ENCODE measurements at regions not wholly inside any gene's neighbourhood (a gene's known extent, or its start where the extent isn't known, plus 50 kb on each side); places are given as distances from the start of the nearest gene placed in this dataset.
"Not testable (repeated sequence)": the region's sequence is repeated elsewhere in the genome, so short reads cannot be mapped to it uniquely, and the experiment has no call there.

DNA sequence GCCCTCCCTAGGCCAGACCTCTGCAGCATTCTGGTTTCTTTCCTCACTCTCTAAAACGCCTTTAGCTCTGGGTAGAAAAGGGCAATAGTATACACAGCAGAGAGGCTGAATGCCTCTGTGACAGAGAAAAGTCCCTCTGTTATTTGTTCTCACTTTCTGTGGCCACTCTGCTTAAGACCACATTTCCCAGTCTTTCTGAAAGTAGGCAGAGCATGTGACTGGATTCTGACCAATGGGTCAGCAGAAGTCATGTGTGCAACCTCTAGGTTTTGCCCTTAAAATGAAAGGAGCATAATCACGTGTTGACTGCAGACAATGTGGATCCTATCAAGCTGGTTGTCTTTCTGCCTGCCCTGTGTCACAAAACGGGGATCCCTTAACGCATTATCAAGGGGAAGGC is 79.7 kb upstream of the MARK1 start:
- Histone ChIP-seq H3K4me3 (no peak overlapping the region), H3K9me3 (no peaks in the 10 kb centered on the region), H3K4me1 (peaks cover 0 to 5% (median 0%) of the 10 kb centered on the region in 3 donors), H3K36me3 (no peaks in the 10 kb centered on the region), H3K27ac (no peak overlapping the region), H3K27me3 (peaks cover 0 to 9% (median 0%) of the 10 kb centered on the region in 4 donors)
- intact Hi-C loops (cut with DNase I): no loop called here
- 62 to 63% methylated on average over 2 to 3 of the region's 4 CpGs for WGBS, 2 donors
- DNase-seq: no peak
- TF ChIP-seq, protein P1, sequence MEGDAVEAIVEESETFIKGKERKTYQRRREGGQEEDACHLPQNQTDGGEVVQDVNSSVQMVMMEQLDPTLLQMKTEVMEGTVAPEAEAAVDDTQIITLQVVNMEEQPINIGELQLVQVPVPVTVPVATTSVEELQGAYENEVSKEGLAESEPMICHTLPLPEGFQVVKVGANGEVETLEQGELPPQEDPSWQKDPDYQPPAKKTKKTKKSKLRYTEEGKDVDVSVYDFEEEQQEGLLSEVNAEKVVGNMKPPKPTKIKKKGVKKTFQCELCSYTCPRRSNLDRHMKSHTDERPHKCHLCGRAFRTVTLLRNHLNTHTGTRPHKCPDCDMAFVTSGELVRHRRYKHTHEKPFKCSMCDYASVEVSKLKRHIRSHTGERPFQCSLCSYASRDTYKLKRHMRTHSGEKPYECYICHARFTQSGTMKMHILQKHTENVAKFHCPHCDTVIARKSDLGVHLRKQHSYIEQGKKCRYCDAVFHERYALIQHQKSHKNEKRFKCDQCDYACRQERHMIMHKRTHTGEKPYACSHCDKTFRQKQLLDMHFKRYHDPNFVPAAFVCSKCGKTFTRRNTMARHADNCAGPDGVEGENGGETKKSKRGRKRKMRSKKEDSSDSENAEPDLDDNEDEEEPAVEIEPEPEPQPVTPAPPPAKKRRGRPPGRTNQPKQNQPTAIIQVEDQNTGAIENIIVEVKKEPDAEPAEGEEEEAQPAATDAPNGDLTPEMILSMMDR (IDR thresholded peaks at IDR 0.05): no peak
- no peak for TF ChIP-seq POLR2A (IDR thresholded peaks at IDR 0.05)

DNA sequence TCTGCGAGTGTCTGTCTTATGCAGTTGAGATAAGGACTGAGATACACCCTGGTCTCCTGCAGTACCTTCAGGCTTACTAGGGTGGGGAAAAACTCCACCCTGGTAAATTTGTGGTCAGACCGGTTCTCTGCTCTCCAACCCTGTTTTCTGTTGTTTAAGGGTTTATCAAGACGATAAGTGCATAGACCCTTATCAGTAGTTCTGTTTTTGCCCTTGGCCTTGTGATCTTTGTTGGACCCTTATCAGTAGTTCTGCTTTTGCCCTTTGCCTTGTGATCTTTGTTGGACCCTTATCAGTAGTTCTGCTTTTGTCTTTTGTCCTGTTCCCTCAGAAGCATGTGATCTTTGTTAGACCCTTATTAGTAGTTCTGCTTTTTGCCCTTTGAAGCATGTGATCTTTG is 83.3 kb upstream of the MARK1 start:
- 43 to 66% methylated on average over 3 of the region's 3 CpGs for WGBS, 2 donors

DNA sequence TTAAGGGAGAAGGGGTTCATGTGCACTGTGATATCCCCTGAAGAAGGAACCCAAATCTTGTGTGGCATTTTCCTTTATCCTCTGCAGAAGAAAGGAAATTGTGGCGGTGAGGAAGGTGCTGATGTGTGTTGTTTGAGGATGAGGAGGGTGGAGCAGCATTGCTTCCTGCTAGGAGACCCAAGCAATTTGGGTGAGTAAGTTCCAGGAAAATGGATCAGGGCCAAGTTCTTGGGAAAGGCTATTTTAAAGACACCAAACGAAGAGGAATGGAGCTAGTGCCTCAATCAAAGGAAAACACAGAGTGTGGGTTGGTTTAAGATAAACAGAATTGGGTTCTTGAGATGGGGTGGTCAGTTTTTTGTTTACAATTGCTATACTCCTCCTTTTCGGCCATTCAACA is 86.7 kb upstream of the MARK1 start:
- WGBS, 2 donors: 35 to 43% methylated on average over 3 of the region's 3 CpGs
- no peak overlapping the region for H3K27ac ChIP-seq
- no peaks in the 10 kb centered on the region for H3K27me3 ChIP-seq
- no peak overlapping the region for H3K4me3 ChIP-seq
- DNase-seq: no peak
- no peaks in the 10 kb centered on the region for H3K36me3 ChIP-seq
- peaks cover 0 to 5% (median 0%) of the 10 kb centered on the region in 3 donors for H3K4me1 ChIP-seq
- no peak for TF ChIP-seq POLR2A (IDR thresholded peaks at IDR 0.05)
- TF ChIP-seq, protein P1 (IDR thresholded peaks at IDR 0.05): no peak
- H3K9me3 ChIP-seq: no peaks in the 10 kb centered on the region
- intact Hi-C loops (cut with DNase I): no loop called here

More for the DNA sequence above, 83.3 kb upstream of the MARK1 start:
- H3K9me3 ChIP-seq; H3K4me3 ChIP-seq; H3K27me3 ChIP-seq; intact Hi-C loops (cut with DNase I); H3K36me3 ChIP-seq; H3K27ac ChIP-seq; DNase-seq; H3K4me1 ChIP-seq: not testable (repeated sequence)

DNA sequence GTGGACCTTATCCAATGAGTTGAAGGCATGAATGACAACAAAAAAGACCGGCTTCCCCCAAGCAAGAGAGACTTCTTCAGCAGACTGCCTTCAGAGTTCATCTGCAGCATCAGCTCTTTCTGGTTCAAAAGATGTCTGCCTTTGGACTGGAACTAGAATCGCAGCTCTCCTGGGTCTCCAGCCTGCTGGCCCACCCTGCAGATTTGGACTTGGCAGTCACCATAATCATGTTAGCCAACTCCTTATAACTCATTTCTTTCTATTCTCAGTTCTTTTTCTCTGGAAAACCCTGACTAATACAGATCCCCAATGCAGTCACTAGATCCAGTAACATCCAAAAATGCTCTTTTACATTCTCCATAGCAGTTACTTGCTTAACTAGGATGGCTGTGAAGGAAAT is 89.2 kb upstream of the MARK1 start:
- 93 to 96% methylated on average over 2 of the region's 2 CpGs for WGBS, 2 donors
- no peaks in the 10 kb centered on the region for H3K9me3 ChIP-seq
- intact Hi-C loops (cut with DNase I): no loop called here
- no peak overlapping the region for H3K4me3 ChIP-seq
- H3K36me3 ChIP-seq: no peaks in the 10 kb centered on the region
- no peak for DNase-seq
- TF ChIP-seq, protein P1 (IDR thresholded peaks at IDR 0.05): no peak
- no peak for TF ChIP-seq POLR2A (IDR thresholded peaks at IDR 0.05)
- H3K4me1 ChIP-seq: no peaks in the 10 kb centered on the region
- no peaks in the 10 kb centered on the region for H3K27me3 ChIP-seq
- H3K27ac ChIP-seq: no peak overlapping the region

DNA sequence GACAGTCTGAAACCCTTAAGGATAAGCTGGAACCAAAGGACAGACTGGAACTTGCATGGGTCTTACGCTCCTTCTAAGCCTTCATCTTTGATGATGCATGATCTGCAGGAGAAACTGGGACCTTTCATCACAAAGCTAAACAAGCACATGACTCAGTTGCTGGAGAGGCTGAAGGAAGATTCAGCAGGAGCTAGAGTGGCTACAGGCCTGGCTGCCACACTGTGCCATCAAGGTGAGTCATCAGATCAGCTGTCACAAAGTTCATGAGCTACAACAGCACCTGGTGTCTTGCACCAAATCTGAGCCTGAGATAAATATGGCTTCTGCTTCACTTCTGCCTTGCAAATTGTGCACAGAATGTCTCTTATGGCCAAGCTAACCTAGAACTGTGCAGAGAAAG is 95.5 kb upstream of the MARK1 start:
- WGBS, 2 donors: 46 to 74% methylated on average over 1 of the region's 1 CpG
- Histone ChIP-seq H3K4me1 (no peaks in the 10 kb centered on the region), H3K9me3 (no peaks in the 10 kb centered on the region), H3K4me3 (no peak overlapping the region), H3K36me3 (no peaks in the 10 kb centered on the region), H3K27ac (no peak overlapping the region), H3K27me3 (no peaks in the 10 kb centered on the region)
- intact Hi-C loops (cut with DNase I): no loop called here
- no peak for DNase-seq
- no peak for TF ChIP-seq POLR2A (IDR thresholded peaks at IDR 0.05)
- TF ChIP-seq, protein P1 (IDR thresholded peaks at IDR 0.05): no peak

DNA sequence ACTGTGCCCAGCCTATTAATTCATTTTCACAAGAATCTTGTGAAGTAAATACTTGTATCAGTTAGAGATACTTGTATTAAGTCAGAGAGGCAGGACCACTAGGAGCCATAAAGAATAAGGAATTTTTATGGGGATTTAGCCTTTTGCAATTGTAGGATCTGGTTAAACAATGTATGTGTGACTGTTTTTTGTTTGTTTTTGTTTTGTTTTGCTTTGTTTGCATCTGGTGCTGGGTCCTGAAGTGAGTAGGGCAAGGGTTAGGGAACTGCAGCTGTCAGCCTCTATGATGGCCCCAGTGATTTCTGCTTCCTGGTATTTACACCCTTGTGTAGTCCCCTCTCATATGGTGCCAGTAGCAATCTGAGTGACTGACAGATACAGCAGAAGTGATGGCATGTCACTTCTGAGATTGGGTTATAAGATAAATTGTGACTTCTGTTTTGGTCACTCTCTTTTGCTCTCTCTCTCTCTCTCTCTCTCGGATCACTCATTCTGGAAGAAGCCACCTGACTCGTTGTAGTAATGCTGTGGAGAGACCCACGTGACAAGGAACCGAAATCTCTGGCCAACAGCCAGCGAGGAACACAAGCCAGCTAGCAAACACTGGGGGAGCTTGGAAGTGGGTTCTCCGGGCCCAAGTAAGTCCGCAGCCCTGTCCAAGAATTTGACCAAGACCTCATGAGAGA is 96.2 kb upstream of the MARK1 start:
- 58 to 69% methylated on average over 7 of the region's 7 CpGs for WGBS, 2 donors
- Histone ChIP-seq H3K27ac (no peak overlapping the region), H3K4me3 (no peak overlapping the region), H3K36me3 (no peaks in the 10 kb centered on the region), H3K27me3 (no peaks in the 10 kb centered on the region), H3K4me1 (peaks cover 1 to 6% (median 6%) of the 10 kb centered on the region in 3 donors), H3K9me3 (no peaks in the 10 kb centered on the region)
- intact Hi-C loops (cut with DNase I): no loop called here
- TF ChIP-seq POLR2A (IDR thresholded peaks at IDR 0.05): no peak
- no peak for DNase-seq

Data from esophagus squamous epithelium (tissue), 5 donors.